ENCODE measurements at regions not wholly inside any gene's neighbourhood (a gene's known extent, or its start where the extent isn't known, plus 50 kb on each side); places are given as distances from the start of the nearest gene placed in this dataset.

GRCh38 chr14:82366803-82367202 lies 833.1 kb upstream of the SEL1L start:
- TF ChIP-seq CTCF (IDR thresholded peaks at IDR 0.05; ENCODE audit: low read depth, low read length) (no peak), MAX (IDR thresholded peaks at IDR 0.05; ENCODE audit: low read depth, low read length) (no peak)

Measured in NB4 (cell line).